ENCODE measurements at regions not wholly inside any gene's neighbourhood (a gene's known extent, or its start where the extent isn't known, plus 50 kb on each side); places are given as distances from the start of the nearest gene placed in this dataset.
"Not testable (repeated sequence)": the region's sequence is repeated elsewhere in the genome, so short reads cannot be mapped to it uniquely, and the experiment has no call there.

DNA sequence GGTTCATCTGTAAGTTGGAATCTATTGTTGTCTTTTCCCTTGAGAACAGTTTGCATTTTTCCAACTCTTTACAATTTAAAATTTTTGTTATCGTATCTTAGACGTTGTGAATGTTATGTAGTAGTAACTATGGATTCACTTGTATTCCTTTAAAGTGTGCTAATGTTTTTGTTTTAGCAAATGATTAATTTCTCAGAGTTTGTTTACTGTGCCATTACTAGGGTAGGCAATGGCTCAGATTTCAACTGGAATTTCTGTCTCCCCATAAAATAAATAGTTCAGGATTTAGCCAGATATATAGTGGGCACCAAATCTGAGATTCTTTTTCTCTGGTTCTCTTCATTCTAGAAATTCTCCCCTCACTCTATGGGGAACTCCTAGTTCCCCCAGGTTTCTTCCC is 896.5 kb downstream of the PLA2G4A start:
- no peak for DNase-seq (ENCODE audit: low read depth)

DNA sequence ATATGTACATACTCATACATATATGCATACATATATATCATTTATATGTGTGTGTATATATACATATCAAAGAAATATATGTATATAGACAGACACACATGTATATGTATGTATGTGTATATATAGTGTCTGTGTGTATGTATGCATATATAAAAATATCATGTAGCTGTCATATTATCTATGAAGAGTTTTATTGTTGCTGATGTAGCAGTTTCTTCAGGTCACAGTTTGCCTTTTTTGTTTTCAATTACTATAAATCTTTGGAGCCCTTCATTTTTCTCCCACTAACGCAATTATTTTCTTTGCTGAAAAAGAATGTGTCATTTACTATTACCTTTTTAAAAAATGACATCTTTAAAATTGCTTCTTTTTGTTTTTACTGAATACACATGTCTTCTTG is 904.5 kb downstream of the PLA2G4A start:
- DNase-seq (ENCODE audit: low read depth), result no peak

GRCh38 chr1:187734427-187734826 is 905.7 kb downstream of the PLA2G4A start:
- DNase-seq (ENCODE audit: low read depth), result no peak

DNA sequence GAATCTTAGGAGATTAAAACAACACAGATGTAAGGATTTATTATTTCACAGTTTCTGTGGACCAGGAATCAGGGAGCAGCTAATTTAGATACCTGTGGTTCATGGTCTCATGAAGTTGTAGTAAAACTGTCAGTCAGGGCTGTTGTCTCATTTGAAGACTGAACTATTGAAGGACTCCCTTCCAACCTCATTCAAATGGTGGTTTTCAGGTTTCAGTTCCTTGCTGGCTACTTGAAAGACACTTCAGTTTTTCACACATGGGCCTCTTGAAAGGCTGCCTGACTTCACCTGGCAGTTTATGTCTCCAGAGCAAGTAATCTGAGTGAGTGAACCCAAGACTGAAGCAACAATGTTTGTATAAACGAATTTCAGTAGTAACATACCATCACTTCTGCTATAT is 915.9 kb downstream of the PLA2G4A start:
- no peak for DNase-seq (ENCODE audit: low read depth)

DNA sequence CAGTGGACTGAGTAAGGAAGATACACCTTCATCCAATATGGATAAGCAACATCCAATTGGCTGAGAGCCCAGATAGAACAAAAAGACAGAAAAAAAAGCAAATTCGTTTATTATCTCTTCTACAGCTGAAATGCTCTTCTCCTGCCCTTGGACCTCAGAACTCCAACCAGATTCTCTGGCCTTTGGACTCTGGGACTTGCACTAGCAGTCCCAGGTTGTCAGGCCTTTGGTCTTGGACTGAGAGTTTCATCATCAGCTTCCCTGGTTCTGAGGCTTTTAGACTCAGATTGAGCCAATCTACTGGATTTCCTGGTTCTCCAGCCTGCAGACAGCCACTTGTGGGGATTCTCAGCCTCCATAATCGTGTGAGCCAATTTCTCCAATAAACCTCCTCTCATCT is 926.8 kb downstream of the PLA2G4A start:
- DNase-seq (ENCODE audit: low read depth), result no peak

DNA sequence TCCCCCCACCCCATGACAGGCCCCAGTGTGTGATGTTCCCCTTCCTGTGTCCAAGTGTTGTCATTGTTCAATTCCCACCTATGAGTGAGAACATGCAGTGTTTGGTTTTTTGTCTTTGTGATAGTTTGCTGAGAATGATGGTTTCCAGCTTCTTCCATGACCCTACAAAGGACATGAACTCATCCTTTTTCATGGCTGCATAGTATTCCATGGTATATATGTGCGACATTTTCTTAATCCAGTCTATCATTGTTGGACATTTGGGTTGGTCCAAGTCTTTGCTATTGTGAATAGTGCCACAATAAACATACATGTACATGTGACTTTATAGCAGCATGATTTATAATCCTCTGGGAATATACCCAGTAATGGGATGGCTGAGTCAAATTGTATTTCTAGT is 927.9 kb downstream of the PLA2G4A start:
- DNase-seq (ENCODE audit: low read depth), result not testable (repeated sequence)

DNA sequence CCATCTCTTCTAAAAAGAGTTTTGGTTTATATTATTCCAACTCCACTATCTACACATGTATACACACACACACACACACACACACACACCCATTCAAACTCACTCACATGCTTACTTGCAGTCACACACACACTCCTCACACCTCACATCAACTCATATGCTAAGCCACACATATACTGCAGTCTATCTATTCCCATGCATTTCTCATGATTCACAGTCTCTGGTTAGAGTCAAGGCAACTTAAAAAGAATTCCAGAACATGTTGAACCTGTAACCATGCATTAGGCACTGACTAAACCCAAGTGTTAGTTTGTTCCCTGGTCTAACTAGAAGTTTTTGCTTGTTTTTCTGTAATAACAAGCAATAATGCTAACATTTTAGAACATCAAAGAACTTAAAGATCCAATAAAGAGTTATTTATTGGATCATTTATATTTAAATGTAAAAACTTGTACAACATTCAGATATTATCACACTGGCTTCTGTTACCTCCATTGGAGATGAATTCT is 931.1 kb downstream of the PLA2G4A start:
- no peak for DNase-seq (ENCODE audit: low read depth)

DNA sequence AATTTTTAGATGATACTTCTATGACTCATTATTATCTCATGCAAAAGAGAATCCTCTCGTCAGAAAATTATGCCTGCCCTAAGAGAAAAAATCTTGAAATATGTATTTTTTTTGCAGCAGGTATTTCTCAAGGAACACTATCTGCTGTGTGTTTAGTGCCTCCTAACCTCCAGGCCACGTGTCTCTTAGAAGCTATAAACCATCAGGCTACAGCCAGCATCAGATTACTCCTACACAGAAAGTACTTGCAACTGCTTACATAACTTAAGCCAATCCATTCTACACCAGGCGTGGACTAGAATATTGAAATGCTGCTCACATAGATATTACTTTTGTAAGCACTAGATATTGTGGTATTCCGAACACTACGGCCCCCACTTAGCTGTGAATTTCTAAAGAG is 933.4 kb downstream of the PLA2G4A start:
- DNase-seq (ENCODE audit: low read depth), result no peak

DNA sequence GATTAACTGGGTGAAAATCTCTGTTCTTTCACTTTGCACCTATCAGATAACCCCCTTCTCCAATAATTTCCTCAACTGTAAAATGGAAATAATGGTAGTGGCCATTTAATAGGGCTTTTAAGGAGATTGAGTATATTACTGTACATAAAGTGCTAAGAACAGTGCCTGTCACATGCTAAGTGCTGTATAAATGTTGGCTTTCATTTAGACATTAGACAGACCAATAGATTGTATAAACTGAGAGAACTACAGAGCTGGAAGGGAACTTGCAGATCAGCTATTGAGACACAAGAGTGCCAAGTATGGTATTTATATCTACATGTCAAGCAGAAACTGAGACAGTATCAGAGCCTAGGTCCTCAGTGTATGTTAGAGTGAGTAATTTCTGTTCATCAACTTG is 934.7 kb downstream of the PLA2G4A start:
- no peak for DNase-seq (ENCODE audit: low read depth)

DNA sequence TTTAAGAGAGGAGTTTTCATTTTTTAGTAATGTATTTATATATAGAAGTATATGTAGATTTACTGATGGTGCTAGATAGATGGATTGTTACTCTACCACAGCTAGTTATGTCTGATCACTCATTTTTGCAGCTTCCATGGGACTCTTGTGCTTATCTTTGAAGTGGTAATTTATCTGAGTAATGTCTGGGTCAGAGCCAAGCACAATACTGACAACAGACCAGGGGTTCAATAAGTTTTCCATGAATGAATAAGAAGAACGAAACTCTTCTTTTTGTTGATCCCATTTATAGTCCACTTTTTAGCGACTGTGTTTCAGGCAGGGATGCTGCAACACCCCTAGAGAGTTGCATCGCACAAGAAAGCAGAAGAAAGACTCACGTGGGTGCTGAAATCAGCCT is 935.2 kb downstream of the PLA2G4A start:
- no peak for DNase-seq (ENCODE audit: low read depth)

GRCh38 chr1:187771396-187771795 is 942.6 kb downstream of the PLA2G4A start:
- DNase-seq (ENCODE audit: low read depth), result no peak

DNA sequence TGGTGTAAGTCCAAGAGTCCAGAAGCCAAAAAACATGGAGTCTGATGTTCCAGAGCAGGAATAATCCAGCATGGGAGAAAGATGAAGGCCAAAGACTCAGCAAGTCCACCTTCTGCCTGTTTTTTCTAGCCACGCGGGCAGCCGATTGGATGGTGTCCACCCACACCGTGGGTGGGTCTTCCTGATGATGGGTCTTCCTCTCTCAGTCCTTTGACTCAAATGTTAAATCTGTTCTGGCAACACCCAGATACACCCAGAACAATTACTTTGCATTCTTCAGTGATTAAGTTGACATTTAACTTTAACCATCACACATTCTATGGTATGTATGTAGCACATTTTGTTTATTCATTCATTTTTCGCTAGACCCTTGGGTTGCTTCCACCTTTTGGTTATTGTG is 944.4 kb downstream of the PLA2G4A start:
- DNase-seq (ENCODE audit: low read depth), result no peak

- no peak for DNase-seq (ENCODE audit: low read depth)
Observed at GRCh38 chr1:187787736-187788135, 959.0 kb downstream of the PLA2G4A start.

DNA sequence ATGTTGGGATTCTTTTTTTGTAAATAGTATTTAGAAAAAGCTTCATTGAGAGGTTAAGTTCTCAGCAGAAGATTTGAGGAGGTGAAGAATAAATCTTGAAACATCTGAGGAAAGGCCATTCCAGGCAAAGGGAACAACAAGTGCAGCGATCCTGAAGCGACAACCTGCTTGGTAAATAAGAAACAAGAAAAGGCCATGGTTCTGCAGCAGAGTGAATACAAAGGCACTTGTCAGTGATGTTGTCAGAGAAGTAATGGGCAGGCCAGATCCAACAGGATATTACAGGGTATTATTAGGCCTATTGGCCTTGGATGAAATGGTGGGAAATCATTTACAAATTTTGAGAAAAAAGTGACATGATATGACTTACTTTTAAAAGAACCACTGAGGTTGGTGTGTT is 960.0 kb downstream of the PLA2G4A start:
- no peak for DNase-seq (ENCODE audit: low read depth)

DNA sequence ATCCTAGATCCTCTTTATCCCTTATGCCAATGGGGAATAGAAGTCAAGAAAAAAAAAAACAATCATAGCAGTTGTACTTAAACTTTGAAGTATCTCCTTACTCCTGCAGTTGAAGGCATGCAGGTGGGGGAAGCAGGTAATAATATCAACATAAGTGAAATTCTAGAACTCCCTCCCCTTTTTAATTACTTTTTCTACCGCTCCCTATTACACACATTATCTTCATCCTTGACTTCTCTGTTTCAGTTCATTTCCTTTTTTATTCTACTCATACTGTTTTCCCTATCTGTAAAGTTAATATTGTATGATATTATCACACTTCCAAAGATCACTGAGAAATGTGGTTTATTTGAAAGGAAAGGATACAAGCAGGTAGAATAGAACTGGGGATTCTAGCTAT is 962.0 kb downstream of the PLA2G4A start:
- no peak for DNase-seq (ENCODE audit: low read depth)

GRCh38 chr1:187794561-187794960 is 965.8 kb downstream of the PLA2G4A start:
- DNase-seq (ENCODE audit: low read depth), result no peak

- DNase-seq (ENCODE audit: low read depth), result no peak
Observed at GRCh38 chr1:187809549-187809948, 980.8 kb downstream of the PLA2G4A start.

DNA sequence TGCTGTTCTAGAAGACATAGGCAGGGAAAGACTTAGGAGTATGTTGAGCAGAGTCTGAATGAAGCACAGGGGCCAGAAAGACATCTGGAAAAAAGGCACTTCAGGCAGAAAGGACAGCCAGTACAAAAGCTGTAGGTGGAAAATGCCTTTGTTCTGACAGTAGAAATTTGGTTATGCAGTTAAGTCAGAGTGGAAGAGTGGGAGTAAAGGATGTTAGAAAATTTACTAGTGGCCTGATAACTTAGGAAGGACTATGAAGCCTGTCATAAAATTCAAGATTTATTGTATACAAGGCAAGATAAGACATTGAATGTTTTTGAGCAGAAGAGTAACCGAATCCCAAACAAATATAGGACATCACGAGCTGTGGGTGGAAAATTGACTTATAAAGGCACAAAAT is 987.9 kb downstream of the PLA2G4A start:
- no peak for DNase-seq (ENCODE audit: low read depth)

DNA sequence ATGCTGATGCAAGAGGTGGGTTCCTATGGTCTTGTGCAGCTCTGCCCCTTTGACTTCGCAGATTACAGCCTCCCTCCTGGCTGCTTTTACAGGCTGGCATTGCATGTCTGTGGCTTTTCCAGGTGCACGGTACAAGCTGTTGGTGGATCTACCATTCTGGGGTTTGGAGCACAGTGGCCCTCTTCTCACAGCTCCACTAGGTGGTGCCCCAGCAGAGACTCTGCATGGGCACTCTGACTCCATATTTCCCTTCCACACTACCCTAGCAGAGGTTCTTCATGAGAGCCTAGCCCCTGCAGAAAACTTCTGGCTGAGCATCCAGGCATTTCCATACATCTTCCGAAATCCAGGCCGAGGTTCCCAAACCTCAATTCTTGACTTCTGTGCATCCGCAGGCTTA is 989.0 kb downstream of the PLA2G4A start:
- no peak for DNase-seq (ENCODE audit: low read depth)

GRCh38 chr1:187819086-187819485 is 990.3 kb downstream of the PLA2G4A start:
- no peak for DNase-seq (ENCODE audit: low read depth)

DNA sequence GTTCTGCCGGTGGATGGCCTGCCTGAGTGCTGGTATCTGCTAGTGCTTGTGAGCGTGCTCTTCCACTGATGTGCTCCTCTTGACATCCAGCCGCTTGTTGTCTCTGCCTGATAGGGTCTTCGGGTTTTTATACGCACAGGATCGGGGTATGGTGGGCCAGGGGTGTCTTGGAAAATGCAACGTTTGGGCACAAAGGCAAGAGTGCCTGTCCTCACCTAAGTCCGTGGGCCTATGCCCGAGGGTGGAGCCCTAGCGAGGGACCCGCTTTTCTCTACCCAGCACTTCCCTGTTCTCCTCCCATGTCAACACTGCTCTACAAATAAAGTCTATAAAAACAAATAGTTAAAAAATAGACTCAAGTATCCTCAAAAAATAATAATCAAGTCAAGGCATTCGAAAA is 1007.8 kb downstream of the PLA2G4A start:
- DNase-seq (ENCODE audit: low read depth), result no peak

DNA sequence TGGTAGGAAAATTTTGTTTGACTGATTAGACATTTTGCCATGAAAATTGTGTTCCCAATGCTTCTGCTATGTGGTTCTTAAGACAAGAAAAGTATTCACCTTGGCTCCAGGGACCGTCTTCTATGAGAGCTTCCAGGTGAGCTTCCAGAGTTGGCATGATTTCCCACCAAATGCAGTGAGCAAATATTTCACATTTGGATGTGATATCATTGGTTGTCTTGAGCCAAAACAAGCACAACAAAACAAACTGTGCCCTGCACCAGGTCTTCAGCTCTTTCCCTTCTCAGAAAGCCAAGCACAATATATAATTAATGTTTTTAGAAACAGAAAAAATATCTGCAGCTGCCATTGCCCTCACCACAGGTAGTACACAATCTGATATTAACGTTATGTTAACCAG is 1009.0 kb downstream of the PLA2G4A start:
- DNase-seq (ENCODE audit: low read depth), result no peak

- DNase-seq (ENCODE audit: low read depth), result no peak
Observed at GRCh38 chr1:187838335-187839293, 1009.9 kb downstream of the PLA2G4A start.

- no peak for DNase-seq (ENCODE audit: low read depth)
Observed at GRCh38 chr1:187839873-187840272, 1011.1 kb downstream of the PLA2G4A start.
